GM21381 (cell line): ENCODE measurements at regions not wholly inside any gene's neighbourhood (a gene's known extent, or its start where the extent isn't known, plus 50 kb on each side); places are given as distances from the start of the nearest gene placed in this dataset.

Experiments used
- ATAC-seq: cut with Tn5 transposase; IDR thresholded peaks from one replicate; pipeline ENCODE4 v1.9.1; 2021; ENCODE audit warnings: mild to moderate bottlenecking, moderate library complexity; ENCODE audit not compliant: unreplicated experiment

GRCh38 chr22:22079404-22080148 is 97.0 kb upstream of the TOP3B start:
- no peak for ATAC-seq

GRCh38 chr22:22078329-22078728 is 95.7 kb upstream of the TOP3B start:
- no peak for ATAC-seq

GRCh38 chr22:22076932-22077703 is 94.5 kb upstream of the TOP3B start:
- ATAC-seq: no peak

GRCh38 chr22:22076361-22076760 is 93.8 kb upstream of the TOP3B start:
- no peak for ATAC-seq

- no peak for ATAC-seq
Observed at GRCh38 chr22:22075382-22076163, 93.0 kb upstream of the TOP3B start.

- no peak for ATAC-seq
Observed at GRCh38 chr22:22074634-22075381, 92.2 kb upstream of the TOP3B start.

- no peak for ATAC-seq
Observed at GRCh38 chr22:22073769-22074561, 91.4 kb upstream of the TOP3B start.

GRCh38 chr22:22072169-22072836 is 89.7 kb upstream of the TOP3B start:
- ATAC-seq: no peak

- no peak for ATAC-seq
Observed at GRCh38 chr22:22071455-22071854, 88.9 kb upstream of the TOP3B start.

- no peak for ATAC-seq
Observed at GRCh38 chr22:22070371-22070824, 87.8 kb upstream of the TOP3B start.

GRCh38 chr22:22069450-22070370 is 87.1 kb upstream of the TOP3B start:
- ATAC-seq: no peak

GRCh38 chr22:22068657-22069056 is 86.1 kb upstream of the TOP3B start:
- ATAC-seq: no peak

- no peak for ATAC-seq
Observed at GRCh38 chr22:22068025-22068424, 85.4 kb upstream of the TOP3B start.

- ATAC-seq: no peak
Observed at GRCh38 chr22:22067192-22067591, 84.6 kb upstream of the TOP3B start.

- ATAC-seq: no peak
Observed at GRCh38 chr22:22064580-22064979, 82.0 kb upstream of the TOP3B start.

GRCh38 chr22:22062306-22062793 is 79.8 kb upstream of the TOP3B start:
- ATAC-seq: no peak

- no peak for ATAC-seq
Observed at GRCh38 chr22:22061085-22062077, 78.8 kb upstream of the TOP3B start.
